Left hindlimb (tissue), 1 donor: ENCODE measurements at regions not wholly inside any gene's neighbourhood (a gene's known extent, or its start where the extent isn't known, plus 50 kb on each side); places are given as distances from the start of the nearest gene placed in this dataset.
"Not testable (repeated sequence)": the region's sequence is repeated elsewhere in the genome, so short reads cannot be mapped to it uniquely, and the experiment has no call there.

Source experiments
- DNase-seq: peaks from one replicate; pipeline ENCODE4 v3.0.0-alpha.2; 2018

GRCh38 chr6:158881276-158881675 lies 62.1 kb upstream of the EZR start:
- not testable (repeated sequence) for DNase-seq

- DNase-seq: no peak
Observed at GRCh38 chr6:158879180-158879579, 60.0 kb upstream of the EZR start.

- DNase-seq: no peak
Observed at GRCh38 chr6:158877716-158878115, 58.5 kb upstream of the EZR start.

GRCh38 chr6:158876886-158877285 lies 57.7 kb upstream of the EZR start:
- no peak for DNase-seq

- DNase-seq: no peak
Observed at GRCh38 chr6:158870649-158870957, 51.4 kb upstream of the EZR start.

GRCh38 chr6:158869826-158870648 lies 50.9 kb upstream of the EZR start:
- no peak for DNase-seq

GRCh38 chr6:158868890-158869825 lies 50.0 kb upstream of the EZR start:
- DNase-seq: peak; percentile 92
